ENCODE measurements at regions not wholly inside any gene's neighbourhood (a gene's known extent, or its start where the extent isn't known, plus 50 kb on each side); places are given as distances from the start of the nearest gene placed in this dataset.

- TF ChIP-seq CTCF (IDR thresholded peaks at IDR 0.05; ENCODE audit: poor library complexity, severe bottlenecking) (no peak), RAD21 (conservative IDR thresholded peaks at IDR 0.05) (no peak), TAF1 (IDR thresholded peaks at IDR 0.05; ENCODE audit: low read depth) (no peak)
Observed at GRCh38 chr5:87053146-87053545, 214.5 kb upstream of the RASA1 start.

Data from neural cell (in vitro differentiated cells).